ENCODE measurements at regions not wholly inside any gene's neighbourhood (a gene's known extent, or its start where the extent isn't known, plus 50 kb on each side); places are given as distances from the start of the nearest gene placed in this dataset.

GRCh38 chr9:126240835-126241234 lies 85.8 kb upstream of the MVB12B start:
- no peak for DNase-seq (ENCODE audit: low read depth in 2 of 2)

GRCh38 chr9:126248680-126249079 lies 77.9 kb upstream of the MVB12B start:
- DNase-seq (ENCODE audit: low read depth in 2 of 2), result no peak

- no peak for DNase-seq (ENCODE audit: low read depth in 2 of 2)
Observed at GRCh38 chr9:126261584-126262356, 64.9 kb upstream of the MVB12B start.

GRCh38 chr9:126262738-126263137 lies 63.9 kb upstream of the MVB12B start:
- no peak for DNase-seq (ENCODE audit: low read depth in 2 of 2)

GRCh38 chr9:126270556-126270955 lies 56.1 kb upstream of the MVB12B start:
- DNase-seq (ENCODE audit: low read depth in 2 of 2), result no peak

GRCh38 chr9:126275386-126276001 lies 51.1 kb upstream of the MVB12B start:
- no peak for DNase-seq (ENCODE audit: low read depth in 2 of 2)

GRCh38 chr9:126276056-126276728 lies 50.4 kb upstream of the MVB12B start:
- DNase-seq (ENCODE audit: low read depth in 2 of 2), result no peak

All from stimulated activated CD4-positive, alpha-beta T cell treated with anti-CD3 and anti-CD28 coated beads, Interleukin-15, amount 100 ng/mL, for 48 hours (primary cell).